Mesendoderm (in vitro differentiated cells): ENCODE measurements at regions not wholly inside any gene's neighbourhood (a gene's known extent, or its start where the extent isn't known, plus 50 kb on each side); places are given as distances from the start of the nearest gene placed in this dataset.
A peak's percentile ranks its signal among the peaks of the same experiment; 100 is the strongest.

Experiments used
- DNase-seq: peaks from one replicate; pipeline ENCODE4 v3.0.0; 2013
- H2AK5ac ChIP-seq: 2 replicates; pipeline ENCODE4 v1.6.1; 2013; ENCODE audit warnings: low read length, inconsistent platforms
- H2BK120ac ChIP-seq: 2 replicates; pipeline ENCODE4 v1.6.1; 2013; ENCODE audit warnings: low read depth, mild to moderate bottlenecking, low read length, moderate library complexity, mixed read lengths
- H2BK15ac ChIP-seq: replicated peaks from 2 replicates; pipeline ENCODE4 v1.6.1; 2013; ENCODE audit warnings: low read depth, mild to moderate bottlenecking, moderate library complexity
- H2BK5ac ChIP-seq: 2 replicates; pipeline ENCODE4 v1.6.1; 2013; ENCODE audit warnings: low read length, inconsistent platforms
- H3K18ac ChIP-seq: 2 replicates; pipeline ENCODE4 v1.6.1; 2013; ENCODE audit warnings: mild to moderate bottlenecking, low read length, mixed read lengths
- H3K23ac ChIP-seq: one replicate; pipeline ENCODE4 v1.6.1; 2013; ENCODE audit warnings: low read length
- H3K27ac ChIP-seq: 2 replicates; pipeline ENCODE4 v1.5.1; 2013; ENCODE audit warnings: low read depth, mild to moderate bottlenecking, inconsistent platforms, low read length, moderate library complexity
- H3K27me3 ChIP-seq: 2 replicates; pipeline ENCODE4 v1.6.1; 2013; ENCODE audit warnings: low read length, control low read depth, mild to moderate bottlenecking, inconsistent platforms; ENCODE audit not compliant: insufficient read depth, poor library complexity
- H3K36me3 ChIP-seq: 2 replicates; pipeline ENCODE4 v1.6.1; 2013; ENCODE audit warnings: low read length, inconsistent platforms; ENCODE audit not compliant: control insufficient read depth, insufficient read depth
- H3K4ac ChIP-seq: one replicate; pipeline ENCODE4 v1.6.1; 2013; ENCODE audit warnings: low read depth, mild to moderate bottlenecking, low read length, moderate library complexity
- H3K4me1 ChIP-seq: 2 replicates; pipeline ENCODE4 v1.6.1; 2013; ENCODE audit warnings: low read depth, low read length, inconsistent platforms; ENCODE audit not compliant: control insufficient read depth
- H3K4me2 ChIP-seq: 2 replicates; pipeline ENCODE4 v1.6.1; 2013; ENCODE audit warnings: low read length
- H3K4me3 ChIP-seq: 2 replicates; pipeline ENCODE4 v1.5.1; 2013; ENCODE audit warnings: mild to moderate bottlenecking, low read length
- H3K56ac ChIP-seq: one replicate; pipeline ENCODE4 v1.6.1; 2013; ENCODE audit warnings: low read length
- H3K79me1 ChIP-seq: 2 replicates; pipeline ENCODE4 v1.6.1; 2013; ENCODE audit warnings: low read length, inconsistent platforms
- H3K79me2 ChIP-seq: 2 replicates; pipeline ENCODE4 v1.6.1; 2013; ENCODE audit warnings: mild to moderate bottlenecking, low read length; ENCODE audit not compliant: control insufficient read depth, insufficient read depth
- H3K9ac ChIP-seq: 2 replicates; pipeline ENCODE4 v1.6.1; 2013; ENCODE audit warnings: low read length, inconsistent platforms
- H4K5ac ChIP-seq: one replicate; pipeline ENCODE4 v1.6.1; 2013; ENCODE audit warnings: low read length
- H4K8ac ChIP-seq: one replicate; pipeline ENCODE4 v1.6.1; 2013; ENCODE audit warnings: low read depth, mild to moderate bottlenecking, control low read depth, low read length, moderate library complexity
- WGBS: extraction: QIAGEN DNeasy Blood & Tissue Kit; methylation state at CpG from one replicate; pipeline ENCODE4 v1.1.7; 2013; ENCODE audit warnings: low lambda C conversion rate, missing lambda C conversion rate; ENCODE audit not compliant: insufficient coverage; ENCODE audit errors: extremely low coverage; 5-methylcytosine and 5-hydroxymethylcytosine counted together

- WGBS, result no CpG with 5 or more reads among the region's 7 CpGs
- H3K4me2 ChIP-seq, result no peak overlapping the region
- no peaks in the 10 kb centered on the region for H3K79me2 ChIP-seq
- no peak overlapping the region for H4K5ac ChIP-seq
- H3K27me3 ChIP-seq, result no peaks in the 10 kb centered on the region
- no peak overlapping the region for H3K9ac ChIP-seq
- no peak overlapping the region for H4K8ac ChIP-seq
- H2BK5ac ChIP-seq, result no peak overlapping the region
- DNase-seq, result no peak
- no peaks in the 10 kb centered on the region for H3K36me3 ChIP-seq
- no peak overlapping the region for H2BK15ac ChIP-seq
- H3K27ac ChIP-seq, result no peak overlapping the region
- no peaks in the 10 kb centered on the region for H3K4me1 ChIP-seq
- H3K4me3 ChIP-seq, result no peak overlapping the region
- no peak overlapping the region for H2AK5ac ChIP-seq
- H2BK120ac ChIP-seq, result no peak overlapping the region
- H3K4ac ChIP-seq, result no peak overlapping the region
- H3K23ac ChIP-seq, result no peak overlapping the region
- H3K79me1 ChIP-seq, result no peaks in the 10 kb centered on the region
- no peak overlapping the region for H3K56ac ChIP-seq
- no peak overlapping the region for H3K18ac ChIP-seq
Observed at GRCh38 chr18:21162786-21163185, 51.2 kb upstream of the ROCK1 start.

GRCh38 chr18:21163647-21164547, 52.3 kb upstream of the ROCK1 start:
- no CpG with 5 or more reads among the region's 6 CpGs for WGBS
- Histone ChIP-seq H2BK5ac (no peak overlapping the region), H3K18ac (no peak overlapping the region), H3K4me2 (no peak overlapping the region), H3K27ac (no peak overlapping the region), H4K5ac (no peak overlapping the region), H3K23ac (no peak overlapping the region), H3K4me1 (no peaks in the 10 kb centered on the region), H3K79me2 (no peaks in the 10 kb centered on the region), H3K9ac (no peak overlapping the region), H3K79me1 (no peaks in the 10 kb centered on the region), H3K27me3 (no peaks in the 10 kb centered on the region), H2BK120ac (no peak overlapping the region), H3K4ac (no peak overlapping the region), H2BK15ac (no peak overlapping the region), H3K56ac (no peak overlapping the region), H4K8ac (no peak overlapping the region), H3K4me3 (no peak overlapping the region), H2AK5ac (no peak overlapping the region), H3K36me3 (no peaks in the 10 kb centered on the region)
- DNase-seq, result no peak

GRCh38 chr18:21164548-21165095, 53.0 kb upstream of the ROCK1 start:
- Histone ChIP-seq H3K4ac (no peak overlapping the region), H3K18ac (no peak overlapping the region), H3K27me3 (no peaks in the 10 kb centered on the region), H3K79me2 (no peaks in the 10 kb centered on the region), H3K23ac (no peak overlapping the region), H3K9ac (no peak overlapping the region), H2BK120ac (no peak overlapping the region), H2AK5ac (no peak overlapping the region), H3K56ac (no peak overlapping the region), H3K4me3 (no peak overlapping the region), H3K79me1 (no peaks in the 10 kb centered on the region), H3K36me3 (no peaks in the 10 kb centered on the region), H2BK5ac (no peak overlapping the region), H2BK15ac (no peak overlapping the region), H3K4me2 (no peak overlapping the region), H3K4me1 (no peaks in the 10 kb centered on the region), H3K27ac (no peak overlapping the region), H4K5ac (no peak overlapping the region), H4K8ac (no peak overlapping the region)
- WGBS, result 100% methylated on average over 1 of the region's 2 CpGs
- DNase-seq, result no peak

- no CpG with 5 or more reads among the region's 1 CpG for WGBS
Observed at GRCh38 chr18:21167641-21168377, 56.2 kb upstream of the ROCK1 start.

GRCh38 chr18:21168880-21169279, 57.3 kb upstream of the ROCK1 start:
- Histone ChIP-seq H2AK5ac (no peak overlapping the region), H2BK120ac (no peak overlapping the region), H3K36me3 (no peaks in the 10 kb centered on the region), H3K4me3 (no peak overlapping the region), H3K27me3 (no peaks in the 10 kb centered on the region), H3K18ac (no peak overlapping the region), H4K8ac (no peak overlapping the region), H2BK5ac (no peak overlapping the region), H3K56ac (no peak overlapping the region), H3K4me1 (no peaks in the 10 kb centered on the region), H3K4ac (no peak overlapping the region), H3K79me1 (no peaks in the 10 kb centered on the region), H3K23ac (no peak overlapping the region), H2BK15ac (no peak overlapping the region), H3K9ac (no peak overlapping the region), H3K27ac (no peak overlapping the region), H4K5ac (no peak overlapping the region), H3K4me2 (no peak overlapping the region), H3K79me2 (no peaks in the 10 kb centered on the region)
- no peak for DNase-seq
- no CpG with 5 or more reads among the region's 2 CpGs for WGBS

More at GRCh38 chr18:21167641-21168377, 56.2 kb upstream of the ROCK1 start:
- Histone ChIP-seq H3K9ac (no peak overlapping the region), H3K56ac (no peak overlapping the region), H3K27me3 (no peaks in the 10 kb centered on the region), H2AK5ac (no peak overlapping the region), H3K36me3 (no peaks in the 10 kb centered on the region), H3K27ac (no peak overlapping the region), H3K23ac (no peak overlapping the region), H4K8ac (no peak overlapping the region), H4K5ac (no peak overlapping the region), H2BK5ac (no peak overlapping the region), H2BK120ac (no peak overlapping the region), H3K4ac (no peak overlapping the region), H3K4me2 (no peak overlapping the region), H3K18ac (no peak overlapping the region), H3K4me3 (no peak overlapping the region), H3K79me1 (no peaks in the 10 kb centered on the region), H2BK15ac (no peak overlapping the region), H3K79me2 (no peaks in the 10 kb centered on the region), H3K4me1 (no peaks in the 10 kb centered on the region)
- DNase-seq, result peak; percentile 86
